Thoracic aorta (tissue), 2 donors: ENCODE measurements at regions not wholly inside any gene's neighbourhood (a gene's known extent, or its start where the extent isn't known, plus 50 kb on each side); places are given as distances from the start of the nearest gene placed in this dataset.

Experiments used
- ATAC-seq: fragments of 150-250 bp; one replicate; pipeline ENCODE4 v1.8.0; 2017; ENCODE audit warnings: low read depth; ENCODE audit not compliant: insufficient number of reproducible peaks, low FRiP score
- DNase-seq: peaks from one replicate; pipeline ENCODE4 v3.0.0-alpha.2; 2020; ENCODE audit warnings: low spot score
- H3K27ac ChIP-seq, 2 donors: fragments of 200-600 bp; sonication (generic); 1 replicate in 1 of 2; 2 replicates in 1 of 2; pipeline ENCODE4 v1.5.1; 2016; ENCODE audit warnings: mild to moderate bottlenecking in 2 of 2, moderate library complexity in 2 of 2
- H3K27me3 ChIP-seq: fragments of 200-600 bp; sonication (generic); replicated peaks from 2 replicates; pipeline ENCODE4 v1.6.0; 2016; ENCODE audit warnings: mild to moderate bottlenecking; ENCODE audit not compliant: insufficient read depth
- H3K36me3 ChIP-seq: fragments of 200-600 bp; sonication (generic); one replicate; pipeline ENCODE4 v1.5.1; 2016
- H3K4me1 ChIP-seq, 2 donors: fragments of 200-600 bp; sonication (generic); 1 replicate in 1 of 2; 2 replicates in 1 of 2; pipeline versions ENCODE4 v1.5.1 to v1.6.0; 2016; ENCODE audit warnings: low read depth in 2 of 2, mild to moderate bottlenecking in 1 of 2; ENCODE audit not compliant: control insufficient read depth in 1 of 2
- H3K4me3 ChIP-seq: fragments of 200-600 bp; sonication (generic); 2 replicates; pipeline ENCODE4 v1.5.1; 2016; ENCODE audit warnings: mild to moderate bottlenecking
- H3K9me3 ChIP-seq: fragments of 200-600 bp; sonication (generic); 2 replicates; pipeline ENCODE4 v1.5.1; 2016
- CTCF ChIP-seq: fragments of 200-600 bp; sonication (generic); IDR thresholded peaks from one replicate; pipeline ENCODE4 v1.5.1; 2019; ENCODE audit warnings: antibody characterized with exemption

GRCh38 chrY:12610861-12611260 lies 90.2 kb upstream of the USP9Y start:
- ATAC-seq (no peak), DNase-seq (no peak)
- no peaks in the 10 kb centered on the region for H3K27me3 ChIP-seq
- no peak for TF ChIP-seq CTCF
- H3K4me1 ChIP-seq: no peaks in the 10 kb centered on the region
- no peaks in the 10 kb centered on the region for H3K9me3 ChIP-seq
- H3K36me3 ChIP-seq: no peaks in the 10 kb centered on the region
- H3K27ac ChIP-seq: no peak overlapping the region
- no peak overlapping the region for H3K4me3 ChIP-seq

GRCh38 chrY:12615733-12616446 lies 85.1 kb upstream of the USP9Y start:
- DNase-seq: no peak
- TF ChIP-seq CTCF: no peak

GRCh38 chrY:12621454-12622081 lies 79.5 kb upstream of the USP9Y start:
- Histone ChIP-seq H3K36me3 (no peaks in the 10 kb centered on the region), H3K4me3 (no peak overlapping the region), H3K27ac (no peak overlapping the region), H3K4me1 (no peaks in the 10 kb centered on the region), H3K9me3 (no peaks in the 10 kb centered on the region), H3K27me3 (no peaks in the 10 kb centered on the region)
- no peak for TF ChIP-seq CTCF
- DNase-seq (no peak), ATAC-seq (no peak)

More at GRCh38 chrY:12615733-12616446, 85.1 kb upstream of the USP9Y start:
- ATAC-seq: no peak
- no peaks in the 10 kb centered on the region for H3K36me3 ChIP-seq
- H3K4me1 ChIP-seq: no peaks in the 10 kb centered on the region
- no peaks in the 10 kb centered on the region for H3K9me3 ChIP-seq
- H3K4me3 ChIP-seq: no peak overlapping the region
- H3K27me3 ChIP-seq: no peaks in the 10 kb centered on the region
- H3K27ac ChIP-seq: no peak overlapping the region

GRCh38 chrY:12623204-12623603 lies 77.8 kb upstream of the USP9Y start:
- DNase-seq (no peak), ATAC-seq (no peak)
- Histone ChIP-seq H3K36me3 (no peaks in the 10 kb centered on the region), H3K4me1 (no peaks in the 10 kb centered on the region), H3K27me3 (no peaks in the 10 kb centered on the region), H3K4me3 (no peak overlapping the region), H3K9me3 (no peaks in the 10 kb centered on the region), H3K27ac (no peak overlapping the region)
- no peak for TF ChIP-seq CTCF

- Histone ChIP-seq H3K27me3 (no peaks in the 10 kb centered on the region), H3K36me3 (no peaks in the 10 kb centered on the region), H3K9me3 (no peaks in the 10 kb centered on the region), H3K4me1 (no peaks in the 10 kb centered on the region), H3K4me3 (no peak overlapping the region), H3K27ac (no peak overlapping the region)
- no peak for TF ChIP-seq CTCF
- DNase-seq (no peak), ATAC-seq (no peak)
These were observed 58.0 kb upstream of the USP9Y start for GRCh38 chrY:12642986-12643385.
